HepG2 (cell line): ENCODE measurements at regions not wholly inside any gene's neighbourhood (a gene's known extent, or its start where the extent isn't known, plus 50 kb on each side); places are given as distances from the start of the nearest gene placed in this dataset.

Source experiments
- FUBP1 ChIP-seq: sonication (generic); formaldehyde crosslinking; IDR thresholded peaks from 2 replicates; pipeline ENCODE4 v1.5.1; 2020; ENCODE audit warnings: missing genetic modification reagents, mild to moderate bottlenecking, borderline replicate concordance
- HHEX ChIP-seq: IDR thresholded peaks from 2 replicates; pipeline ENCODE4 v1.6.1; 2016; ENCODE audit warnings: control low read depth
- MLXIP ChIP-seq: sonication (generic); formaldehyde crosslinking; IDR thresholded peaks from 2 replicates; pipeline ENCODE4 v1.9.0; 2021; ENCODE audit warnings: missing genetic modification reagents, borderline replicate concordance
- MTF1 ChIP-seq: sonication (generic); formaldehyde crosslinking; IDR thresholded peaks from 2 replicates; pipeline ENCODE4 v1.5.0; 2020; ENCODE audit warnings: missing genetic modification reagents
- PAX8 ChIP-seq: sonication (generic); formaldehyde crosslinking; IDR thresholded peaks from 2 replicates; pipeline ENCODE4 v1.8.0; 2022; ENCODE audit warnings: mild to moderate bottlenecking, missing genetic modification reagents, borderline replicate concordance
- PITX1 ChIP-seq: sonication (generic); formaldehyde crosslinking; IDR thresholded peaks from 2 replicates; pipeline ENCODE4 v1.5.1; 2020; ENCODE audit warnings: mild to moderate bottlenecking, missing genetic modification reagents
- SMARCE1 ChIP-seq: fragments of 450-650 bp; IDR thresholded peaks from 2 replicates; pipeline ENCODE4 v1.6.1; 2017; ENCODE audit warnings: borderline replicate concordance
- SP2 ChIP-seq: sonication (generic); formaldehyde crosslinking; IDR thresholded peaks from 2 replicates; pipeline ENCODE4 v1.5.1; 2020; ENCODE audit warnings: mild to moderate bottlenecking, missing genetic modification reagents
- TBX2 ChIP-seq: sonication (generic); formaldehyde crosslinking; IDR thresholded peaks from 2 replicates; pipeline ENCODE4 v1.5.0; 2020; ENCODE audit warnings: missing genetic modification reagents, mild to moderate bottlenecking, borderline replicate concordance
- TGIF2 ChIP-seq: IDR thresholded peaks from 2 replicates; pipeline ENCODE4 v1.6.1; 2016; ENCODE audit warnings: control low read depth, missing compliant biosample characterization
- TSC22D2 ChIP-seq: sonication (generic); formaldehyde crosslinking; IDR thresholded peaks from 2 replicates; pipeline ENCODE4 v1.5.1; 2020; ENCODE audit warnings: missing genetic modification reagents, mild to moderate bottlenecking, borderline replicate concordance
- ZNF253 ChIP-seq: sonication (generic); formaldehyde crosslinking; IDR thresholded peaks from 2 replicates; pipeline ENCODE4 v1.8.0; 2022; ENCODE audit warnings: mild to moderate bottlenecking, missing genetic modification reagents, borderline replicate concordance
- ZNF337 ChIP-seq: sonication (generic); formaldehyde crosslinking; IDR thresholded peaks from 2 replicates; pipeline ENCODE4 v1.5.1; 2020; ENCODE audit warnings: missing genetic modification reagents, low read depth, mild to moderate bottlenecking, borderline replicate concordance
- ZNF891 ChIP-seq: sonication (generic); formaldehyde crosslinking; IDR thresholded peaks from 2 replicates; pipeline ENCODE4 v1.5.0; 2020; ENCODE audit warnings: mild to moderate bottlenecking, missing genetic modification reagents
- ZSCAN29 ChIP-seq: sonication (generic); formaldehyde crosslinking; conservative IDR thresholded peaks from 2 replicates; pipeline ENCODE4 v1.4.0; 2020; ENCODE audit warnings: mild to moderate bottlenecking, missing genetic modification reagents
- TF ChIP-seq, protein P1 (sequence below): IDR thresholded peaks from 2 replicates; pipeline ENCODE4 v1.4.0; 2020; ENCODE audit warnings: mild to moderate bottlenecking, missing genetic modification reagents
- TF ChIP-seq, protein P2 (sequence below): sonication (generic); formaldehyde crosslinking; IDR thresholded peaks from 2 replicates; pipeline ENCODE4 v1.8.0; 2022; ENCODE audit warnings: missing genetic modification reagents, mild to moderate bottlenecking, inconsistent platforms, borderline replicate concordance
- TF ChIP-seq, protein P3 (sequence below): sonication (generic); formaldehyde crosslinking; conservative IDR thresholded peaks from 2 replicates; pipeline ENCODE4 v1.4.0; 2020; ENCODE audit warnings: missing genetic modification reagents

GRCh38 chr5:38163636-38164237 is 94.6 kb upstream of the EGFLAM start (continued):
- TF ChIP-seq, protein P1, sequence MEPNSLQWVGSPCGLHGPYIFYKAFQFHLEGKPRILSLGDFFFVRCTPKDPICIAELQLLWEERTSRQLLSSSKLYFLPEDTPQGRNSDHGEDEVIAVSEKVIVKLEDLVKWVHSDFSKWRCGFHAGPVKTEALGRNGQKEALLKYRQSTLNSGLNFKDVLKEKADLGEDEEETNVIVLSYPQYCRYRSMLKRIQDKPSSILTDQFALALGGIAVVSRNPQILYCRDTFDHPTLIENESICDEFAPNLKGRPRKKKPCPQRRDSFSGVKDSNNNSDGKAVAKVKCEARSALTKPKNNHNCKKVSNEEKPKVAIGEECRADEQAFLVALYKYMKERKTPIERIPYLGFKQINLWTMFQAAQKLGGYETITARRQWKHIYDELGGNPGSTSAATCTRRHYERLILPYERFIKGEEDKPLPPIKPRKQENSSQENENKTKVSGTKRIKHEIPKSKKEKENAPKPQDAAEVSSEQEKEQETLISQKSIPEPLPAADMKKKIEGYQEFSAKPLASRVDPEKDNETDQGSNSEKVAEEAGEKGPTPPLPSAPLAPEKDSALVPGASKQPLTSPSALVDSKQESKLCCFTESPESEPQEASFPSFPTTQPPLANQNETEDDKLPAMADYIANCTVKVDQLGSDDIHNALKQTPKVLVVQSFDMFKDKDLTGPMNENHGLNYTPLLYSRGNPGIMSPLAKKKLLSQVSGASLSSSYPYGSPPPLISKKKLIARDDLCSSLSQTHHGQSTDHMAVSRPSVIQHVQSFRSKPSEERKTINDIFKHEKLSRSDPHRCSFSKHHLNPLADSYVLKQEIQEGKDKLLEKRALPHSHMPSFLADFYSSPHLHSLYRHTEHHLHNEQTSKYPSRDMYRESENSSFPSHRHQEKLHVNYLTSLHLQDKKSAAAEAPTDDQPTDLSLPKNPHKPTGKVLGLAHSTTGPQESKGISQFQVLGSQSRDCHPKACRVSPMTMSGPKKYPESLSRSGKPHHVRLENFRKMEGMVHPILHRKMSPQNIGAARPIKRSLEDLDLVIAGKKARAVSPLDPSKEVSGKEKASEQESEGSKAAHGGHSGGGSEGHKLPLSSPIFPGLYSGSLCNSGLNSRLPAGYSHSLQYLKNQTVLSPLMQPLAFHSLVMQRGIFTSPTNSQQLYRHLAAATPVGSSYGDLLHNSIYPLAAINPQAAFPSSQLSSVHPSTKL (CRISPR knock-in tag), result peak; percentile 91
- no peak for TF ChIP-seq TSC22D2 (CRISPR knock-in tag)
- TF ChIP-seq, protein P2, sequence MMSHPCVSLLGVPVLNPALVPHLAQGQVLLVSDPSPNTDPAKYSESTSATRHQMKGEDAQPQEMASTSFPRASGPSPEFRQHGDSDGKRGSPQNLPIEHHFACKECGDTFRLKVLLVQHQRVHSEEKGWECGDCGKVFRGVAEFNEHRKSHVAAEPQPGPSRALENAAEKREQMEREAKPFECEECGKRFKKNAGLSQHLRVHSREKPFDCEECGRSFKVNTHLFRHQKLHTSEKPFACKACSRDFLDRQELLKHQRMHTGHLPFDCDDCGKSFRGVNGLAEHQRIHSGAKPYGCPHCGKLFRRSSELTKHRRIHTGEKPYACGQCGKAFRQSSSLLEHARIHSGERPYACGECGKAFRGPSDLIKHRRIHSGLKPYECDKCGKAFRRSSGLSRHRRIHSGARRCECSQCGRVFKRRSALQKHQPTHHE, result no peak
- TF ChIP-seq ZNF253 (CRISPR knock-in tag), result no peak
- TF ChIP-seq, protein P3, sequence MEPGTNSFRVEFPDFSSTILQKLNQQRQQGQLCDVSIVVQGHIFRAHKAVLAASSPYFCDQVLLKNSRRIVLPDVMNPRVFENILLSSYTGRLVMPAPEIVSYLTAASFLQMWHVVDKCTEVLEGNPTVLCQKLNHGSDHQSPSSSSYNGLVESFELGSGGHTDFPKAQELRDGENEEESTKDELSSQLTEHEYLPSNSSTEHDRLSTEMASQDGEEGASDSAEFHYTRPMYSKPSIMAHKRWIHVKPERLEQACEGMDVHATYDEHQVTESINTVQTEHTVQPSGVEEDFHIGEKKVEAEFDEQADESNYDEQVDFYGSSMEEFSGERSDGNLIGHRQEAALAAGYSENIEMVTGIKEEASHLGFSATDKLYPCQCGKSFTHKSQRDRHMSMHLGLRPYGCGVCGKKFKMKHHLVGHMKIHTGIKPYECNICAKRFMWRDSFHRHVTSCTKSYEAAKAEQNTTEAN, result 0 out of 2 replicates have a peak, but pooled peaks have one; percentile 30
- no peak; the same call in 1 of the 2 replicates for TF ChIP-seq TGIF2 (CRISPR knock-in tag)
- no peak; the same call in 1 of the 2 replicates for TF ChIP-seq FUBP1 (CRISPR knock-in tag)
- no peak for TF ChIP-seq SP2
- no peak for TF ChIP-seq MTF1 (CRISPR knock-in tag)
- no peak for TF ChIP-seq ZNF891 (CRISPR knock-in tag)
- TF ChIP-seq PITX1 (CRISPR knock-in tag), result no peak
- TF ChIP-seq SMARCE1, result no peak
- TF ChIP-seq ZSCAN29, result no peak
- TF ChIP-seq MLXIP (CRISPR knock-in tag), result no peak
- TF ChIP-seq ZNF337 (CRISPR knock-in tag), result no peak
- TF ChIP-seq HHEX (CRISPR knock-in tag), result no peak
- TF ChIP-seq TBX2 (CRISPR knock-in tag), result peak; percentile 57; the same call in 1 of the 2 replicates
- TF ChIP-seq PAX8 (CRISPR knock-in tag), result no peak
